ENCODE measurements at regions not wholly inside any gene's neighbourhood (a gene's known extent, or its start where the extent isn't known, plus 50 kb on each side); places are given as distances from the start of the nearest gene placed in this dataset.

DNA sequence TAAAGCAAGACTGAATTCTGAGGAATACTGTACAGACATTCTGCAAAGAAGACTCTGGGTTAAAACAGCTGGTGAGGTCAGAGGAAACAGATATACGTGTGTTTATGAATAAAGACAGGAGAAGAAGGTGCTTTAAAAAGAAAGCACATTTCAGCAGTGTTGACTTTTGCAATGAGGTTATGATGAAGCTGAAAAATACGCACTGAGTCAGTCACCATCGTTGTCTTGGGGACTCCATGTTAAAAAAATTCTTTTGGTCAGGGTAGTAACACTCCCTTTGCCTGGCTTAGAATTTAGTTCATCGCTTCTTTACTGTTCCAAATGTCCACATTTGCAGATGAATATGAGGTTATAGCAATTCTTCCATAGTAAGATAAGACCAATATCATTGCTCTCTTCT, 1049.0 kb downstream of the TSN start:
- no peak for TF ChIP-seq POLR2A (IDR thresholded peaks at IDR 0.05)
- TF ChIP-seq, protein P1, sequence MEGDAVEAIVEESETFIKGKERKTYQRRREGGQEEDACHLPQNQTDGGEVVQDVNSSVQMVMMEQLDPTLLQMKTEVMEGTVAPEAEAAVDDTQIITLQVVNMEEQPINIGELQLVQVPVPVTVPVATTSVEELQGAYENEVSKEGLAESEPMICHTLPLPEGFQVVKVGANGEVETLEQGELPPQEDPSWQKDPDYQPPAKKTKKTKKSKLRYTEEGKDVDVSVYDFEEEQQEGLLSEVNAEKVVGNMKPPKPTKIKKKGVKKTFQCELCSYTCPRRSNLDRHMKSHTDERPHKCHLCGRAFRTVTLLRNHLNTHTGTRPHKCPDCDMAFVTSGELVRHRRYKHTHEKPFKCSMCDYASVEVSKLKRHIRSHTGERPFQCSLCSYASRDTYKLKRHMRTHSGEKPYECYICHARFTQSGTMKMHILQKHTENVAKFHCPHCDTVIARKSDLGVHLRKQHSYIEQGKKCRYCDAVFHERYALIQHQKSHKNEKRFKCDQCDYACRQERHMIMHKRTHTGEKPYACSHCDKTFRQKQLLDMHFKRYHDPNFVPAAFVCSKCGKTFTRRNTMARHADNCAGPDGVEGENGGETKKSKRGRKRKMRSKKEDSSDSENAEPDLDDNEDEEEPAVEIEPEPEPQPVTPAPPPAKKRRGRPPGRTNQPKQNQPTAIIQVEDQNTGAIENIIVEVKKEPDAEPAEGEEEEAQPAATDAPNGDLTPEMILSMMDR (IDR thresholded peaks at IDR 0.05), result no peak
- TF ChIP-seq EP300 (IDR thresholded peaks at IDR 0.05), result no peak

Data from ovary (tissue), 3 donors.